GM18511 (cell line): ENCODE measurements at regions not wholly inside any gene's neighbourhood (a gene's known extent, or its start where the extent isn't known, plus 50 kb on each side); places are given as distances from the start of the nearest gene placed in this dataset.

ENCODE experiments used
- ATAC-seq: cut with Tn5 transposase; IDR thresholded peaks from one replicate; pipeline ENCODE4 v1.9.1; 2021; ENCODE audit warnings: mild to moderate bottlenecking, moderate library complexity; ENCODE audit not compliant: unreplicated experiment

DNA sequence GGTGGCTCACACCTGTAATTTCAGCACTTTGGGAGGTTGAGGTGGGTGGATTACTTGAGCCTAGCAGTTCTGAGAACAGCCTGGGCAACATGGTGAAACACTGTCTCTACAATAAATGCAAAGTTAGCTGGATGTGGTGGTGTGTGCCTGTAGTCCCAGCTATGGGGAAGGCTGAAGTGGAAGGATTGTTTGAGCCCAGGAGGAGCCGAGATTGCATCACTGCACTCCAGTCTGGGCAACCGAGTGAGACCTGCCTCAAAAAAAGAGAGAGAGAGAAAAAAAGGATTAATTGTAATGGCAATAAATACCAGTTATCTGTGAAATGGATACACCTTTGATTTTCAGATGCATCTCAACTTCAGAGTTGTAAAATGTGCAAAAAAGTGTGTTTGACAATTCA lies 58.8 kb downstream of the SPRY1 start:
- ATAC-seq, result no peak

DNA sequence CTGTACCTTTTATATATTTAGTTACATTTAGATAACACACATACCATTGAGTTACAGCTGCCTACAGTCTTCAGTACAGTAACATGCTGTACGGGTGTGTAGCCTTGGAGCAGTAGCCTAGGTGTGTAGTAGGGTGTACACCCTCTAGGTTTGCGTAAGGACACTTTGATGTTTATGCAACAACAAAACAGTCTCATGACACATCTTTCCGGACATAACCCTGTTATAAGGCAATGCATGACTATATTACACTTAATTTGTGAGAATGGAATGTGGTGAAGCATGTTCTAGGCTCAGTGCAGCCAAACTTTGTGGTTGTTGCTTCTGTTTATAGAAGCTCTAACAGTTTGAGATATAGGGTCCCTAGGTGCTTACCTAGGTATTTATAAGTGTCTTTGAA lies 65.4 kb downstream of the SPRY1 start:
- no peak for ATAC-seq

DNA sequence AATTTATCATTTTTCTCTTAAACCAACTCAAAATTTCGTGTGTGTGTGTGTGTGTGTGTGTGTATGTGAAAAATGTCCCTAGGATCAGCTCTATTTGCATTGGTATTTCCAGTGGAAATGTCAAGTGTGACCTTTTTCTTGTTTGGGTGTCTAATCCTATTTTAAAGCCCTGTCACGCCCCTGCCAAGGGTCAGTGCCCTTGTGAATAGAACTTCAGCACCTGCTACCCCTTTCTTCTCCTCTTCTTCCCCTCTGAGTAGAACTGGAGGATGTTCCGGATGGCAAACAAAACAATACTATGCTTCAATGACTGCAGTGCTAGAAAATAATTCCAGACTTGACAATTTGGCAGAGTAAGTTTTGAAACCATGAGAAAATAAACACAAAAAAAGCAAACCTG lies 67.3 kb downstream of the SPRY1 start:
- no peak for ATAC-seq

DNA sequence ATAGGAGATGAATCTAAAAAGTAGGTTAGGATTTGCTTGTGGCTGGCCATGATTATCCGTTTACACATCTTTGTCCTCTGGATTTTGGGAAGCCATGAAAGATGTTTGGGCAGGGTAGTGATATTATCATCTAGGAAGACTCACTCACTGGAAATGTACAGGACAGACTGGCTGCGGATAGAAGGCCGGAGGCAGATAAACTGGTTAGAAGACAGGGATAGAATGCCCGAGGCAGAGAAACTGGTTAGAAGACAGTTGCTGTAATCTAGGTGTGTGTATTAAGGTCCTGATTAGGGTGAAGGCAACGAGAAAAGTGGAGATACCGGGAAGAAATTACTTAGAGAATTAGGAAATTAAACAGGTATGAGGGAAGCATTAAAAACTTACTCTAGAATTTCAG lies 68.8 kb downstream of the SPRY1 start:
- ATAC-seq, result no peak

DNA sequence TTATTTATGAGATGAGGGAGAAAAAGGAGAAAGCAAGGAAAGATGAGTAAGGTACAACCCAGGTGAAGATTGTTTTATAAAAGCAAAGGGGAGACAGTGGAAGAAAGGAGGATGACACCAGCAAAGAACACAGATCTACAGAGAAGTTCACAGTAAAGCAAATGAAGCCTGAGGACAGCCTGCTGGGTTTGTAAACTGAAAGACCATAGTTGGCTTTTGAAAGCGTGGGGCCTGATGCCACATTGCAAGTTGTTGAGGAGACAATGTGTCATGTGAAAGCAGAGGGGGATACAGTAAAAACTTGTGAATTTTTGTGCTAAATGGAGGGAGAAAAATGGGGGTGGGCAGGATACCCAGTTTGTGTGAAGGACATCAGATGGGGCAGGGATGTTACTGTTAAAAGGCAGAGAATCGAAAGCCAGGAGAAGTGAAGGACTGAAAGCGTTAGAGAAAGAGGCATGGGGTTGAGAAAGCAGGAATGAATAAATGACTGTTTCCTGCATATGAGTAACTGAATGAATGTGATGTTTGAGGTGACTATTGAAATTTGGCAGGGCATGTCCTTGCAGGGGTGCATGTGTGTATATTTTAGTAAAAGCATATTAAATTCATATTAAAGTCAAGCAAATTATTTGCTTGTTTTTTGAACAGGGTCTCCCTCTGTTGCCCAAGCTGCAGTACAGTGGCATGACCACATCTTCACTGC lies 69.6 kb downstream of the SPRY1 start:
- ATAC-seq, result no peak

DNA sequence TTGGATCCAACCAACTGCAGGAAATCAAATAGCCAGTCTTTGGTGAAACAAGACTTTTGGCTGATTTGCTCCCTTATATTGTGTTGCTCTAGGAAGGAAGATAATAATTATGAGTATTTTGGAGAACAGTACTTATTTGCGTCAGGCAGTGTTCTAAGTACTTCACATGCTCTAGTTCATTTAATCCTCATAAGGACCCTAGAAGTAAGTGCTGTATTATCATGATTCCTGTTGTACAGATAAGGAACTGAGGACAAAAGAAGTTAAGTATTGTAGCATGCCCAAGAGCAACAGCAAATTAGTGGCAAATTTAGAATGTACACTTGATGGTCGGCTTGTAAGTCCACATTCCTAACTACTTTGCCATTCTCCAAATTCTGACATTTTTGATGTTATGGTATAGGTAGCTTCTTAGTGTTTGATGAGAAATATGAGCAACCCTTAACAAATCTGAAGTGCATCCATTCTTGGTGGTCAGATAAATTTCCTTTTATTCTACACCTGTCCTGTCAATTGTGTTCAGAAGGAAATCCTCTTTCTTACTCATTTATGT lies 72.0 kb downstream of the SPRY1 start:
- ATAC-seq, result no peak

DNA sequence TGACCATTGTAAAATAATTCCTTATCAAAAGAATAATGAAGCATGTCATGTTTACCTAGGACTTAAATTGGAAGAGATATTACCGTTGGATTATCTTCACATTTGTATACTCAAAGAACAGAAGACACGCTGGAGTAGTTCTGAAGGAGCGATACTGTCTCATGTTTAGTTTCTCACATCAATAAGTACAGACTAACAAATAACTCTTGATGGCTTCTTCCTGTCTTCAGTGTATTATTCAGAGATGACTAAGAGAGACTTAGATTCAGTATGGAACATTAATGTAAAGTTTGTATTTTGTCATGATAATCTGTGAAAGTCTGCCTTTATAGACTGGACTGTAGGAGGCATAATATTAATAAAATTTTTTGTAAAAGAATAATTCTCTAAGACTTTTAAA lies 72.7 kb downstream of the SPRY1 start:
- no peak for ATAC-seq

DNA sequence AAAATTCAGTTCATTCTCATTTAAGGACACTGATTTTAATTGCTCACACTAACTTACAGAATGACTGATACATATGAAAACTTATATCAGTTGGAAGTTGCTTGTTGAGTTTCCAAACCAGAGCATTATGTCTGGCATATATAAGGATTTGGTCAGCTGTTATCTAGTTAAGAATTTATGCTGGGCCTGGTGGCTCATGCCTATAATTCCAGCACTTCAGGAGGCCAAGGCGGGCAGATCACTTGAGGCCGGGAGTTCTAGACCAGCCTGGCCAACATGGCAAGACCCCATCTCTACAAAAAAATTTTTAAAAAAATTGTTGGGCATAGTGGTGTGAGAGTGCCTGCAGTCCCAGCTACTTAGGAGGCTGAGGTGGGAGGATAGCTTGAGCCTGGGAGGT lies 73.1 kb downstream of the SPRY1 start:
- ATAC-seq, result no peak

DNA sequence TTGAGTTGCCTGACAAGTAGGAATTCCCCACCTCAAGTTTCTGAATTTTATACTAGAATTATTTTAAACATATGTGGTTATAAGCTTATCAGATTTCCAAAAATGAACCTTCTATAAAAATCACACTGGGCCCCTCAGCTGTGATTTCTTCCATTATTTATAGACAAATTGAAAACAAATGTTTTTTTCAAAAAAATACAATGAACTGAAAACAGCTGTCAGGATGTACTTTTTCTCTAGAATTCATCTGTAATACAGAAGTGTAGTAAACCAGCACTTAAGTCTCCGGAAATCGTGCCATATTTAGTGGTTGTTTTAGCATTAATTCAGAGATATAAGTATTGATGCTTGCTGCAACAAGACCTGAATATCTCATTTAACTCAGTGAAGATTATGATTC lies 74.0 kb downstream of the SPRY1 start:
- ATAC-seq, result no peak

DNA sequence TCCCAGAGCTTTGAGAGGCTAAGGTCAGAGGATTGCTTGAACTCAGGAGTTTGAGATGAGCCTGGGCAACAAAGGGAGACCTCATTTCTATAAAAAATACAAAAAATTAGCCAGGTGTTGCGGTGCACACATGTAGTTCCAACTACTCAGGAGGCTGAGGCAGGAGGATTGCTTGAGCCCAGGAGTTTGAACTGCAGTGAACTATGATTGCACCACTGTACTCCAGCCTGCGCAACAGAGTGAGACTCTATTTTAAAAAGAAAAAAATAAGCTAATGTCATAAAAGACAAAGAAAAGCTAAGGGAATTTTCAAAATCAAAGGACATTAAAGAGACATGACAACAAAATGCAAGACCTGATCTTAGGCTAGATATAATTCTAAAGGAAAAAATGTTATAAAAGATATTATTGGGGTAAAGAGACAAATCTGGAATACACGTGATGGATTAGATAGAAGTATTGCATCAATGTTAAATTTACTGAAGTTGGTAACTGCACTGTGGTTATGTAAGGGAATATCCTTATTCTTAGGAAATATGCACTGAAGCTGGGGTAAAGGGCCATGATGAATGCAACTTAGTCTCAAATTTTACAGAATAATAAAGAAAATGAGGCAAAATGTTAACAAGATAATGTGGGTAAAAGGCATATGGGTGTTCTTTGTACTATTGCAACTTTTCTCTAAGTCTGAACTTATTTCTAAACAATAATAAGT lies 75.2 kb downstream of the SPRY1 start:
- ATAC-seq, result no peak

DNA sequence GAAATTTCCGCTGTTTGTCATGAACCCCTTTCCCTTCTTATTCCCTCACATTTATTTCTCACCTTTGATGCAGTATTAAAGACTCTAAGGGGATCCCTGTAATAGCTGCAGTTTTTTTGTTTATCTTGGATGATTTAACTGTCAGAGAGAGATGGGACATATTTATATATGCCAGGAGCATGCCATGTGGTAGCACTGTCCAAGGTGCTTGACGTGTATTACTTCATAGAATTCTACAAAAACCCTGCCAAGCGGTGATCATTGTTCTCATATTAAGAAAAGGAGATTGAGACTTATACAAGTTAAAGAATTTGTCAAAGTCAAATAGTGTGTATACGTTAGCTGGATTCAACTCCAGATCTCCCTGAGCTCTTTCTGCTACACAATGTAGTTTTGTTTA lies 78.2 kb downstream of the SPRY1 start:
- ATAC-seq, result no peak

DNA sequence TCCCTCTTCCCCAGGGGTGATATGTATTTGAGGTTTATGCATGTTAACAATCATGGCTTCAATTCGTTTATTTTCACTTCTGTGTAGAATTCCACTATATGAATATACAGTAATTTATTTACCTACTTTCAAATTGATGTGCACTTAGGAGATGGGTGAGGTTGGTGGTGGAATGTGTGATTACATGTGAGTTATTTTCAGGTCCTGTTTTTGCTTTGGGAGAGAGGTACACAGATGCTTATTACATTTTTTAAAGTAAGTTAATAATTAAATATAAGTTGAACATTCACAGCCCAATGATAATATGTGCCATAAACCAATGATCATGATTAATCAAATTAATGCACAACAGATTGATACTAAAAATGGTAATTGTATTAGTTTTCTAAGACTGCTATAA lies 79.5 kb downstream of the SPRY1 start:
- ATAC-seq, result peak; percentile 50

DNA sequence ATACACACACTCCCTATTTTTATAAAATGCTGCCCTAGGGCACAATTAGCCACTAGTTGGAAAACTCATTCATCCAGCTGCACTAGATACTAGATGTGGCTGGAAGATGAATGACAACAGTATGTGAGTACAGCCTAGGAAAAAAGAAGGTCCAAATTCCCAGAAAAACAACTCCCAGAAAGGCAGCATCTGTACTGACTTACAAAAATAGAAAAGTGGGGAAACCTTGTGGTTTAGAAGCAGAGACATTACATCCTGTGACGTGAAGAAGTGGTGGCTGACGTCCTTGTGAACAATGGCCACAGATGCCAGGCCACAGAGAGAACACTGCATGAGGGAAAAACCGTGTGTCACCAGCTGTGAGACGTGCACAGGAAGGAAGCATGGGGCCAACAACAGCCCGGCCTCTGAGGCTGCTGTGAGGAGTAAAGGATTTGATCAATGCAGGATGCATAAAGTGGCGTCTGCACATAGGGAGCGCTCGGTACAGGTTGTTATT lies 81.2 kb downstream of the SPRY1 start:
- no peak for ATAC-seq

DNA sequence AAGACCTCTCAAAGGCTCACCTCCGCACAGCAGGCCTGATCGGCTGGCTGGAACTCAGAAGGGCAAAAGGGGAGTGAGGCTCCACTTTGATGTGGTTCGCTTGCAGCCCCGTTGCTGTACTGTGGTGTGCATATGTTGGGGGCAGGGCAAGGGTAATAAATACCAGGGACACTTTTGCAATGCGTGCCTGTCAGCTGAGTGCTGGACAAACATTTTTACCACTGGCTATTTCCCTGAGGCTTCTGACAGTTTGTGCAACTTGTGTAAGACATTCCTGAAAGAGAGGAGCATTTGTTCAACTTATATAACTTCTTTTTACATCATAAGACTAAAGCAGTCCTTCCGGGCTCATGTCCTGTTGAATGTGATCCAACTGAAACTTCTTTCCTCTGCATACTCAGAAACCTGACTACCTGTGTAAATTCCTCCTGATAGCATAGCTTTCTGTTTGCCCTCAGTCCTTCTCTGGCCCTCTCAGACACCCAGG lies 82.3 kb downstream of the SPRY1 start:
- no peak for ATAC-seq

DNA sequence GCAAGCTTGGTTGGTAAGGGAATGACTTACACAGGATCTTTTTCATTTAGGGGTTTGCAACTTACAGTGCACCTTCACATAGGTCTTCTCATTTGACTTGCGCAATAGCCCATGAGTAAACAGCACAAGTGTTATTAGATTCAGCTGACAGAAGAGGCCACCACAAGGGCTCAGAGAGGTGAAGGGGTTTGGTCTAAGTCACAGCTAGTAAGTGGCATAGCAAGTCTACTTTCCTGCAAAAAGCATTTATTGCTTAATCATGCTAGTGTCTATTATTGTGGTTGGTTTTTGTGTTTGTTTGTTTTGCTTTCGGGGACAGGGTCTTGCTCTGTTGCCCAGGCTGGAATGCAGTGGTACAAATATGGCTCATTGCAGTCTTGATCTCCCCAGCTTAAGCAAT lies 83.3 kb downstream of the SPRY1 start:
- ATAC-seq, result no peak

DNA sequence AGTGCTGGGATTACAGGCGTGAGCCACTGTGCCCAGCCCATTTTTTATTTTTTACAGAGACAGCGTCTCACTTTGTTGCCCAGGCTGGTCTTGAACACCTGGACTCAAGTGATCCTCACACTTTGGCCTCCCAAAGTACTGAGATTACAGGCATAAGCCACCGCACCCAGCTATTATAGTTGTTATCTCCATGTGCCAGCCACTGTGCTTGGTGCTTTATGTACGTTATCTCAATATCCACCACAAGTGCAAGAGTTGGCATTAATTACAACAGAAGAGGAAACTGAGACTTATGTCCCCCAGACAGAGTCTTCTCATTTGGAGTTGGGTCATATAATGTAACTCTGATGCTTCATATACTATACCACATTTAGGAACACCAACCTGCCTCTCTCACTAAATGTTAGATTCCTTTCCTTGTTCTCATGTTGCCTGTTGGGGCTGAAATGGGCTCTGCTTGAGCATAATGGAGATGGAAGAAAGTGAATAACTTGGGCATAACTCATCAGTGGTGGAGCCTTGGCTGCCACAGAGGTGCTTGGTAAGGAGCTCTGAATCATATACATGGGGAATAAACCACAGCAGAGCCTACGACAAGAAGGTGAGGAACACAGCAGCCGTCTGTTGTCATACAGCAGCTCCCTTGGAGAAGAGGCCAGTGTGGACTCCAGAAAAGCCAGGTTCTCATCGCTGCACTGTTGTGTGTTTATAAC lies 84.3 kb downstream of the SPRY1 start:
- no peak for ATAC-seq

DNA sequence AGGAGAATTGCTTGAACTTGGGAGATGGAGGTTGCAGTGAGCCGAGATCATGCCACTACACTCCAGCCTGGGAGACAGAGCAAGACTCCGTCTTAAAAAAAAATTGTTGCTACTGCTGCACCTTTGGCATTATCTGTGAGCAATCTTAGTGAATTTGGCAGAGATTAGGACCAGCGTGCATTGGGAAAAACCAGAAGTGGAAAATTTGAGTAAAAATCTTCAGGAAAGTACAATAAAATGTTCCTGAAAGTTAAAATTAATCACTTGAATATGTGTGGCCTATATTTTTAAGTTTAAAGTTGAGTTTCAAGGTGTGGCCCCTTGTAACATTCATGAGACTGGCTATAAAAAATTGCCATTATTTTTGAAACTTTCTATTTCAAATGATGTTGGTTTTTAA lies 85.1 kb downstream of the SPRY1 start:
- ATAC-seq, result no peak

DNA sequence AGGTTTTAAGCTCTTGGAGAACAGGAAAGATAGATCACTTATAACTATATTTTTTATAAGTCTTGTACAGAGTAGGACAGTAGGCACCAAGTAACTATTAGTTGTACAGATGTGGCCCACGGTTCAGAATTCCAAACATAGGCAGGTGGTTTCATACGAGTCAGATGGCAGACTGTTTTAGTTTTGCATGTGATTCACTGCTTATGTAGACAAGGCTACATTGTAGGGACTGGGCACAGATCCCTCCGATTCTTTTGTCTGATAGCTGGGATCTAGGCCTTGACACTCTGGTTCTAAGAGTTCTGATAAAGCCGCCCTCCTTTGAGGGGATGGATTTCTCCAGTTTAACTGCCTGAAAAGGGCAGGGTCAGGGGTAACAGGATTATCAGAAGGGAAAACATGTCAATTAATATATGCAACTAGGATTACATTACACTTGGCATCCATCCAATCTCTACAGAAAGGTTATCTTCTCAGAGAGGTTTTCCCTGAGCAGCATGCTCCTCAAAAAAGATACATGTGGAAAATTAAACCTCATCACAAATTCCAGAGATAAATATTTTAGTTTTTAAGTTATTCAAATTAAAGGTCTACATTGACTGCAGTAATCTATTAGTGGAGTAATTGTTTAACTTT lies 87.8 kb downstream of the SPRY1 start:
- ATAC-seq, result no peak

DNA sequence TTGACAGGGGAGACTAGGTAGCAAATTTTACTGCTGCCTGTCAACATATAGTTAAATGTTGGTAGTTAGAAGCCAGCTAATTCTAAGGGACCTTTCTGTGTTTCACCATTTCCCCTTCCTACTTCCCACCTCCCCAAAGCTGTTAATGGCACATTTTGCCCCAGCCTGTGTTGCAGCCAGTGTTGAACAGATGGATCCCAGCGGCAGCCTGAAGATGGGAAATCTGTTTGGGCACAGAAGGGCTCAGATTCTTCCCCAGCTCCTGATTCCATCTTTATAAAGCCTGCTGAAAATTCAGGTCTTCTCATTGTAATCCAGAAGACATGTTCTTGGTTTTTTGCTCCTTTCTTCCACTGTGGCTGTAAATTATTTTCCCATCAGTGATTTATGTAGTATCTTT lies 89.0 kb downstream of the SPRY1 start:
- no peak for ATAC-seq

DNA sequence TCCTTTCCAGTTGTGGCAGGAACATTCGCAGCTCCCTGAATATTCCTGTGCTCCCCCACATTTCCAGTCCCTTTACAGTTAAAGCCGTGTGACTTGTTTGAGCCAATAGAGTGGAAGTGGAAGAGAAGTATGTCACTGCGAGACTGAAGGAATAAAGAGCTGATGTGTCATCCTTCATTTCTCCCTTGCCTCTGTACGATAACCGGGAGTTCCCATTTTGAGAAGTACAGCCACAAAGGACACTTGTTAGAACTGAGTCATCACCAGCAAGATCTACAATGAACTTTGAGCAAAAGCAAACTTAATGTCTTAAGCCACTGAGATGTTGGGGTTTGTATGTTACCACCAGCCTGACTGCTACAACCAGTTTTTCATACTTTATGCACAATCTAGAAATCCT lies 92.3 kb downstream of the SPRY1 start:
- ATAC-seq, result peak; percentile 87

DNA sequence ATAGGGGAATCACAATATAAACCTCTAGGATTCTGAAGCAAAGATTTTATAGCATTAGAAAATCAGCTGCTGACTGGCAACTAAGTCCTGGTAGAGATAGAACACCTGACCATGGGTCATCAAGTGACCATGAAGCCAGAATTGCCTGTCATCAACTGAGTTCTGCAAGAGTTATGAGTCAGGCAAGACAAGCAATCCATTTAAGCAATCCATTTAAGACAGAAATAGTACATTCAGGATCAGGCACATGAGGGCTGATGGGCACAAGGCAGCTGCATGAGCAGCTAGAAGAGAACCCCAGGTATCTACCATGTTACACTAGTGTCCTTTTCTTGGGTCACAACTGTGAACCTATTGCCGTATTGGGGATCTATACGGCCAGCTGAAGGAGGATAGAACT lies 98.9 kb downstream of the SPRY1 start:
- ATAC-seq, result no peak
